BJ (cell line): ENCODE measurements at regions not wholly inside any gene's neighbourhood (a gene's known extent, or its start where the extent isn't known, plus 50 kb on each side); places are given as distances from the start of the nearest gene placed in this dataset.

Source experiments
- CTCF ChIA-PET: fragments of 350-600 bp; formaldehyde crosslinking; extraction: SDS; loops from one replicate; lab custom pipeline; 2021; ENCODE audit warnings: antibody characterized with exemption, inconsistent platforms; lab: Yijun Ruan, JAX
- POLR2A ChIA-PET: fragments of 300-600 bp; sonication (Branson Sonifier 250); formaldehyde crosslinking; extraction: SDS; loops from one replicate; lab custom pipeline; 2021; ENCODE audit warnings: antibody characterized with exemption; lab: Charles Lee
- DNase-seq: peaks from one replicate; pipeline ENCODE4 v3.0.0-alpha.2; 2011; ENCODE audit warnings: low read depth
- H3K27me3 ChIP-seq: 2 replicates; pipeline ENCODE4 v1.6.0; 2011; ENCODE audit warnings: low read length; ENCODE audit not compliant: control insufficient read depth, insufficient read depth
- H3K36me3 ChIP-seq: 2 replicates; pipeline ENCODE4 v1.5.1; 2011; ENCODE audit warnings: low read length; ENCODE audit not compliant: control insufficient read depth, insufficient read depth
- H3K4me3 ChIP-seq: 2 replicates; pipeline ENCODE4 v1.5.1; 2011; ENCODE audit warnings: low read depth, mild to moderate bottlenecking, control low read depth, low read length
- TF ChIP-seq, protein P1 (sequence below): IDR thresholded peaks from 2 replicates; pipeline ENCODE4 v1.5.1; 2011; ENCODE audit warnings: low read depth, mild to moderate bottlenecking, control low read depth, inconsistent platforms, low read length, moderate library complexity; ENCODE audit not compliant: insufficient read depth

DNA sequence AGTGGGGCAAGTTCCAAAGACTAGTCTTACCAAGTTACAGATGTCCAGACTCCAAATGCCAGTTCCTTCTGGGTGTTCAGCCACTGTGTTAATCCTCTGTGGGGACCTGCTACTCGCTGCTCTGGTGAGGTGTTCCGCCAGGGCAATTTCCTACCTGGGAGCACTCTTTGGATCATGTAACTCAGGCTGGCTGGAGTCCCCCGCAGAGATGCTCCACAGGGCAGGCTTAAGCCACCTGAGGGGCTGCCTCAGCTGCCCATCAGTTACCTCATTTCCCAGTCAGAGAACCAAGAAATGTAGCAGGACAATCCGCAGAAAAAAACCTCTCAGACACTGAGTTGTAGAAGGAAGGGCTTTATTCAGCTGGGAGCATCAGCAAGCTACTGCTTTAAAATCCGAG lies 133.8 kb downstream of the ZNF737 start:
- no peak for DNase-seq
- TF ChIP-seq, protein P1, sequence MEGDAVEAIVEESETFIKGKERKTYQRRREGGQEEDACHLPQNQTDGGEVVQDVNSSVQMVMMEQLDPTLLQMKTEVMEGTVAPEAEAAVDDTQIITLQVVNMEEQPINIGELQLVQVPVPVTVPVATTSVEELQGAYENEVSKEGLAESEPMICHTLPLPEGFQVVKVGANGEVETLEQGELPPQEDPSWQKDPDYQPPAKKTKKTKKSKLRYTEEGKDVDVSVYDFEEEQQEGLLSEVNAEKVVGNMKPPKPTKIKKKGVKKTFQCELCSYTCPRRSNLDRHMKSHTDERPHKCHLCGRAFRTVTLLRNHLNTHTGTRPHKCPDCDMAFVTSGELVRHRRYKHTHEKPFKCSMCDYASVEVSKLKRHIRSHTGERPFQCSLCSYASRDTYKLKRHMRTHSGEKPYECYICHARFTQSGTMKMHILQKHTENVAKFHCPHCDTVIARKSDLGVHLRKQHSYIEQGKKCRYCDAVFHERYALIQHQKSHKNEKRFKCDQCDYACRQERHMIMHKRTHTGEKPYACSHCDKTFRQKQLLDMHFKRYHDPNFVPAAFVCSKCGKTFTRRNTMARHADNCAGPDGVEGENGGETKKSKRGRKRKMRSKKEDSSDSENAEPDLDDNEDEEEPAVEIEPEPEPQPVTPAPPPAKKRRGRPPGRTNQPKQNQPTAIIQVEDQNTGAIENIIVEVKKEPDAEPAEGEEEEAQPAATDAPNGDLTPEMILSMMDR, result no peak
- CTCF ChIA-PET, result no interaction called here
- POLR2A ChIA-PET, result no interaction called here
- Histone ChIP-seq H3K36me3 (no peaks in the 10 kb centered on the region), H3K27me3 (no peaks in the 10 kb centered on the region), H3K4me3 (no peak overlapping the region)

DNA sequence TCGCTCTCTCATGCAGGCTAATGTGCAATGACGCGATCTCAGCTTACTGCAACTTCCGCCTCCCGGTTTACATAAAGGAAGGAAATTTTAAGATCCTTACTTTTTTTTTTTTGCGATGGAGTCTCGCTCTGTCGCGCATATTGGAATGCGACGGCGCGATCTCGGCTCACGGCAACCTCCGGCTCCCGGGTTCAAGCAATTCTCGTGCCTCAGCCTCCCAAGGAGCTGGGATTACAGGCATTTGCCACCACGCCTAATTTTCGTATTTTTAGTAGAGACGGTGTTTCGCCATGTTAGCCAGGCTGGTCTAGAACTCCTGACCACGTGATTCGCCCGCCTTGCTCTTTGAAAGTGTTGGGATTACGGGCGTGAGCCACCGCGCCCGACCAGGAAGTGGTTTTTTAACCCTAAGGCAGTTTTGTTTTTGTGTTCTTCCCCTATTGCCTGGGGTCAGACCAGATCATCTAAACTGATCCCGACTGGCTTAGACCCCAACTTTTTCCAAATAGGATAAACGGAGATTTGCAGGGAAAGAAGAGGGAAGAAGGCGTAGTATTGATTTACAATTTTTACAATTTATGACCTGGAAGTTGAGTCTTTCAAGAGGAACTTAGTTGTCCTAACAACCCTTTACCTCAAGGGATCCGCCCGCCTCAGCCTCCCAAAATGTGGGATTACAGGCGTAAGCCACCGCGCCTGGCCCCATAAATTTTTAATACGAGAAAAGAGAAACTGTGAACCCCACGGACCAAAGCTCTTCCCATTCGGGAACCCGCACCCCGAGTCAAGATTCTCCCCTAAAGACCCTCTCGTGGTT lies 142.0 kb downstream of the ZNF737 start:
- DNase-seq, result no peak
- TF ChIP-seq, protein P1, result no peak
- ChIA-PET CTCF (interaction anchor here (0.6 kb wide), 1 partner anchor 129 kb away, joined by 3 read pairs; no protein-coding TSS in a partner anchor), POLR2A (interaction anchor here (0.6 kb wide), 1 partner anchor 1108 kb away, joined by 13 read pairs; no protein-coding TSS in a partner anchor)
- no peaks in the 10 kb centered on the region for H3K27me3 ChIP-seq
- peak overlapping the region; percentile 67 for H3K4me3 ChIP-seq
- no peaks in the 10 kb centered on the region for H3K36me3 ChIP-seq

DNA sequence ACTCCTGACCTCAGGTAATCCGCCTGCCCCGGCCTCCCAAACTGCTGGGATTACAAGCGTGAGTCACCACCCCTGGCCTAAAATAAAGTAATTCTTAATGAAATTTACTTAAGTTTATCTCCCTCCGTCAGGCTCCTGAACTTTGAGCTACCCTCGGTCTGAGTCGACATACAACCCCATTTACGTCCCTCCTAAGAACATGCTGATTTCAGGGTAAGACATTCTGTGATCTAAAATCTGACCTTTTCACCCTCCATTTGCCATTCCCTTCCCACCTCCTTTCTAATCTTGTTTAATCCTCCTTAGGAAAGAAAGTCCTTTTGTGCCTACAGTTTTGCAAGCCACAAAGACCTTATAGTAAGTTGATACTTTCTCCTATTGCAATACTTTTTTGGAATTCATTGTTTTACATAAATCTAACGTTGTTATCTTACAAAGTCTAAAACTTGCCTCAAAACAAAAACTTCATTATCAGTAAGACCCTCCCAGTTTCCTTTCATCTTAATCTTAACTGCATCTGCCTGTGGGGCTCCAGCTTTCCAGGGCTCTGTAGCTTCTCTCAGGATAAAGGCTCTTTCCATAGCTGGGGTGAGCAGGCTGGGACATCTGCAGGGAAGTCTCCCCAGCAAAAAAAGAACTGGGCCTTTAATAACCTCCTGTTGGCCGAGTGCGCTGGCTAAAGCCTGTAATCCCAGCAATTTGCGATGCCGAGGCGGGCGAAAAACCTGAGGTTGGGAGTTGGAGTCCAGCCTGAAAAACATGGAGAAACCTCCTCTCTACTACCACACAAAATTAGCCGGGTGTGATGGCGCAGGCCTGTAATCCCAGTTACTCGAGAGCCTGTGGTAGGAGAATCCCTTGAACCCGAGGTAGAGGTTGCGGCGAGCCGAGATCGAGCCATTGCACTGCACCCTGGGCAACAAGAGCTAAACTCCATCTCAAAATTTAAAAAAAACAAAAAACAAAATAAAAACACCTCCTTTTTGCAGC lies 143.1 kb downstream of the ZNF737 start:
- POLR2A ChIA-PET, result no interaction called here
- H3K27me3 ChIP-seq, result no peaks in the 10 kb centered on the region
- TF ChIP-seq, protein P1, result no peak
- no peaks in the 10 kb centered on the region for H3K36me3 ChIP-seq
- DNase-seq, result no peak
- CTCF ChIA-PET, result interaction anchor here (0.6 kb wide), 1 partner anchor 130 kb away, joined by 3 read pairs; no protein-coding TSS in a partner anchor
- H3K4me3 ChIP-seq, result peak overlapping the region; percentile 67; the same call in 1 of the 2 replicates

DNA sequence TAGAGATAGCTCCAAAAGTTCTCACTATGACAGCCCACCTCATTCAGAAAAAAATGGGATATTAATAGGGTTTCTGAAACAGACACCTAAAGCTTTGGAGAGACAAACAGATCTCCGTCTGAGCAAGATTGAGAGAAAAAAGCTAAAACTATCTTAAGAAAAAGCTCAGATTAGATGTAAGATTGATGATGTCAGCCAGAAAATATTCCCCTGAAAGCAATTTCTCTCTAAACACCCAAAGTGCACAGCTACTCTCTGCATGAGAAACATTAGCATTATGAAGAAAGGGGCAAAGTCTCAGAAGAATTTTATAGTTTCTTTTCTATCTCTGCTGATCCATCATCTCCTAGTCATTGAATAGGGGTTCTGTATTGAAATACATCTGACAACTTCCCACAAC lies 148.9 kb downstream of the ZNF737 start:
- Histone ChIP-seq H3K36me3 (no peaks in the 10 kb centered on the region), H3K27me3 (no peaks in the 10 kb centered on the region), H3K4me3 (no peak overlapping the region)
- TF ChIP-seq, protein P1, result no peak
- DNase-seq, result no peak
- ChIA-PET CTCF (no interaction called here), POLR2A (no interaction called here)

DNA sequence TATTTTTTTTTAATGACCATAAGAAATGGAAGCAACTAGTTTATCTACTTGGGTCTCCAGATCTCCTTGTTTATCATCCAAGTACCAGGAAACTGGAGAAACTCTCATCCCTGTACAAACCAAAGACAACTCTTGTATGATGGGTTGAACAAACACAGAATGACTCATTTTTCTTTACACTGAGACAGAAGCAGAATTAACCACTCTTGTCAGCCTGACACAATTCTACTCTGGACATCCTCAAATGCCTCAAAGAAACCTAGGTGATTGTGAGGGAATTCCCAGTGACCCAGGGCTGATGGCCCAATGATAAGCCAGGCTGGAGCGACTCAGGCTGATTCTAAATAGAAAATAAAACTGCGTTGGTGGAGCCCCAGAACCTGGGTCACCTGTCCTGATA lies 151.5 kb downstream of the ZNF737 start:
- H3K27me3 ChIP-seq, result no peaks in the 10 kb centered on the region
- H3K36me3 ChIP-seq, result no peaks in the 10 kb centered on the region
- DNase-seq, result no peak
- ChIA-PET POLR2A (no interaction called here), CTCF (no interaction called here)
- H3K4me3 ChIP-seq, result no peak overlapping the region
- TF ChIP-seq, protein P1, result no peak
